Psoas muscle (tissue), 7 donors: ENCODE measurements at regions not wholly inside any gene's neighbourhood (a gene's known extent, or its start where the extent isn't known, plus 50 kb on each side); places are given as distances from the start of the nearest gene placed in this dataset.

Source experiments
- ATAC-seq, 4 donors: fragments of 200-7000 bp; cut with Tn5 transposase; one replicate each; pipeline ENCODE4 v1.9.1; 2020; ENCODE audit warnings: moderate library complexity in 3 of 4, mild to moderate bottlenecking in 2 of 4
- DNase-seq, 2 donors: peaks; one replicate each; pipeline ENCODE4 v3.0.0-alpha.2; 2020
- H3K27ac ChIP-seq: fragments of 200-600 bp; one replicate; pipeline ENCODE4 v1.8.0; 2022
- H3K27me3 ChIP-seq, 3 donors: fragments of 200-600 bp in 1 of 3; one replicate each; pipeline versions ENCODE4 v1.6.1 to v1.8.0; 2013 to 2022; ENCODE audit warnings: low read length in 2 of 3, mild to moderate bottlenecking in 2 of 3, moderate library complexity in 1 of 3; ENCODE audit not compliant: insufficient read depth in 3 of 3
- H3K36me3 ChIP-seq, 2 donors: fragments of 200-600 bp in 1 of 2; one replicate each; pipeline versions ENCODE4 v1.6.1 to v1.8.0; 2013 to 2022; ENCODE audit warnings: low read depth in 1 of 2, mild to moderate bottlenecking in 1 of 2, moderate library complexity in 1 of 2; ENCODE audit not compliant: insufficient read depth in 1 of 2
- H3K4me1 ChIP-seq: fragments of 200-600 bp; one replicate; pipeline ENCODE4 v1.8.0; 2022
- H3K4me3 ChIP-seq: fragments of 200-600 bp; one replicate; pipeline ENCODE4 v1.8.0; 2022; ENCODE audit warnings: mild to moderate bottlenecking
- H3K9me3 ChIP-seq: fragments of 200-600 bp; one replicate; pipeline ENCODE4 v1.8.0; 2022
- CTCF ChIP-seq: fragments of 200-600 bp; IDR thresholded peaks from one replicate; pipeline ENCODE4 v1.8.0; 2022; ENCODE audit warnings: antibody characterized with exemption
- WGBS, 3 donors: extraction: QIAGEN DNeasy Blood & Tissue Kit; methylation state at CpG; one replicate each; pipeline versions ENCODE4 v1.1.6 to v1.1.7; 2013; 5-methylcytosine and 5-hydroxymethylcytosine counted together
- intact Hi-C, 2 donors: fragments of 100-400 bp; cut with DNase I; formaldehyde crosslinking; loops; one replicate each; pipeline versions ENCODE4 v1.11.0 to v1.14.2; 2022
- donor health status: healthy with polysubstance abuse.
- donor health status: DM: no; HTN: no; CAD: no; lungs with moderate emphysema.
- donor health status: Bipolar disorder and iron deficiency.
- donor health status: healthy.
- donor health status: DM: yes; HTN: yes; CAD: no.
- donor health status: DM: no; HTN: no; CAD: no.
- donor health status: DM: yes; HTN: yes; CAD: no.

- Histone ChIP-seq H3K9me3 (no peaks in the 10 kb centered on the region), H3K27ac (no peak overlapping the region), H3K27me3 (no peaks in the 10 kb centered on the region), H3K36me3 (no peaks in the 10 kb centered on the region), H3K4me1 (no peaks in the 10 kb centered on the region), H3K4me3 (no peak overlapping the region)
- TF ChIP-seq CTCF, result no peak
- intact Hi-C loops, result no loop called here
- ATAC-seq (no peak), DNase-seq (no peak)
- 48 to 54% (median 51%) methylated on average over 2 of the region's 2 CpGs for WGBS, 3 donors
Measured at GRCh38 chr2:200247494-200247893, 59.0 kb upstream of the SPATS2L start.

- no peak for DNase-seq
- Histone ChIP-seq H3K36me3 (no peaks in the 10 kb centered on the region), H3K9me3 (no peaks in the 10 kb centered on the region), H3K27ac (no peak overlapping the region), H3K4me3 (no peak overlapping the region), H3K27me3 (no peaks in the 10 kb centered on the region), H3K4me1 (peaks cover 8% of the 10 kb centered on the region)
- TF ChIP-seq CTCF, result no peak
- intact Hi-C loops, result no loop called here
- WGBS, 3 donors, result 22 to 39% (median 25%) methylated on average over 8 of the region's 8 CpGs
- ATAC-seq, result peak in 1 of 4 donors; percentile 33
Measured at GRCh38 chr2:200252265-200253067, 54.0 kb upstream of the SPATS2L start.

- peak in 1 of 4 donors; percentile 53 for ATAC-seq
Measured at GRCh38 chr2:200253639-200254038, 52.9 kb upstream of the SPATS2L start.

GRCh38 chr2:200254773-200255172, 51.7 kb upstream of the SPATS2L start:
- Histone ChIP-seq H3K36me3 (no peaks in the 10 kb centered on the region), H3K27ac (no peak overlapping the region), H3K4me3 (no peak overlapping the region), H3K9me3 (no peaks in the 10 kb centered on the region), H3K4me1 (peaks cover 8% of the 10 kb centered on the region), H3K27me3 (no peaks in the 10 kb centered on the region)
- WGBS, 3 donors, result 45 to 65% (median 54%) methylated on average over 4 of the region's 4 CpGs
- DNase-seq (no peak), ATAC-seq (no peak)
- intact Hi-C loops, result no loop called here
- TF ChIP-seq CTCF, result no peak

More at GRCh38 chr2:200253639-200254038, 52.9 kb upstream of the SPATS2L start:
- no peak for DNase-seq
- Histone ChIP-seq H3K36me3 (no peaks in the 10 kb centered on the region), H3K27me3 (no peaks in the 10 kb centered on the region), H3K4me3 (no peak overlapping the region), H3K27ac (no peak overlapping the region), H3K4me1 (peaks cover 8% of the 10 kb centered on the region), H3K9me3 (no peaks in the 10 kb centered on the region)
- 8 to 18% (median 12%) methylated on average over 2 of the region's 2 CpGs for WGBS, 3 donors
- intact Hi-C loops, result no loop called here
- TF ChIP-seq CTCF, result no peak

GRCh38 chr2:200255549-200255948, 50.9 kb upstream of the SPATS2L start:
- TF ChIP-seq CTCF, result no peak
- H3K36me3 ChIP-seq, result no peaks in the 10 kb centered on the region
- peaks cover 8% of the 10 kb centered on the region for H3K4me1 ChIP-seq
- DNase-seq (no peak), ATAC-seq (peak; percentile 60 to 89 (median 78))
- intact Hi-C loops, result no loop called here
- H3K9me3 ChIP-seq, result no peaks in the 10 kb centered on the region
- 33 to 39% (median 35%) methylated on average over 3 of the region's 3 CpGs for WGBS, 3 donors
- no peak overlapping the region for H3K4me3 ChIP-seq
- no peaks in the 10 kb centered on the region for H3K27me3 ChIP-seq
- H3K27ac ChIP-seq, result peak overlapping the region; percentile 13
